Fibroblast of skin of right quadriceps (primary cell): ENCODE measurements at regions not wholly inside any gene's neighbourhood (a gene's known extent, or its start where the extent isn't known, plus 50 kb on each side); places are given as distances from the start of the nearest gene placed in this dataset.
"Not testable (repeated sequence)": the region's sequence is repeated elsewhere in the genome, so short reads cannot be mapped to it uniquely, and the experiment has no call there.

Experiments
- DNase-seq: peaks from one replicate; pipeline ENCODE4 v3.0.0-alpha.2; 2013

DNA sequence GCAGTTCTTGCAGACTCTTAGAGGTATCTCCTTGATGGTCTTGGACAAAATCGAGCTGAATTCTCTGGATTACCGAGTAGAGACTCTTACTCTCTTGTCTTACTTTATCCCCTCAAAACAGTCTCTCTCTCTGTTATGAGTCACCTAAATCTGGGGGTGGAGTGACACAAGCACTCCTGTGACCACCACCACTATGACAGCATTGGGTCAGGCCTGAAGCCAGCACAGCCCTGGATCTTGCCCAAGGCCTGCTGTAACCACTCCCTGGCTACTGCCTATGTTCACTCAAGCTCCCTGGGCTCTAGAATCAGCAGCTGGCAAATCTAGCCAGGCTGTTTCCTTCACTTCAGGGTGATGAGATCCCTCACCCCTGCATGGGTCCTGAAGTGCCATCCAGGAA lies 662.5 kb downstream of the LUZP2 start:
- DNase-seq = peak; percentile 1

DNA sequence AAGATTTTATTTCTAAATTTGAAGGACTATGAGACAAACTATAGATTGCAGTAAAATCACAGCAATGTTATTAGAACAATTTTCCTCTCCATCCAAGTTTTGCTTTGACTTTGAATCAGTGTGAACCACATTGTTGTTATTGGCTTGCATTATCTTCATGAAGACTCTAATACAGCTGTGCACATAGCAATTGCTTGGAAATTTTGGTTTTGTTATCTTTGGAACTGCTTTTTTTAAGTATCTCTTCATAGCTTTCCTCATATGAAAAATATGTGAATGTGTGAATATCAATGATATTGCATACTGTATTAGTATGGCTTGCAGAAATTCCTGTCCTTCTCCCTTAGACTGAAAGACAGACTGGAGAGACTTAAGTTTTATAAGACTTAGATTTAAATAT lies 666.6 kb downstream of the LUZP2 start:
- DNase-seq = peak; percentile 34

GRCh38 chr11:25180187-25180586 lies 683.3 kb downstream of the LUZP2 start:
- DNase-seq = no peak

DNA sequence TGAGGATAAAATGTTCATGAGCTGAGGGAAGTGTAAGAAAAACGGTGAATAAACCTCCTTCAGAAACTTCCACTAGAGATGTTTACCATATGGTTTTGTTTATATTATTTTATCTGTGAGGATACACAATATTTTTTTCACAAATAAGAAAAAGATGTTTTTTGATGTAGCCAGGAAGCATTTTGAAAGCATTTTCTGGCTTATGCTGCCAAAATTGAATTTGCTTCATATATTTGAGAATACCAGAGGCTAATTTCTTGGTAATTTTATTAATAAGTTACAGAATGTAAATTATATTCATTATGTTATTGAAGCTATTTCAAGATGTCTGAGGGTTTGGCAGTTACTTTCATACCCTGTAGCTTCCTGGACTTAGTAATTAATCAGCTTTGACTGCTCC lies 686.6 kb downstream of the LUZP2 start:
- DNase-seq = no peak

DNA sequence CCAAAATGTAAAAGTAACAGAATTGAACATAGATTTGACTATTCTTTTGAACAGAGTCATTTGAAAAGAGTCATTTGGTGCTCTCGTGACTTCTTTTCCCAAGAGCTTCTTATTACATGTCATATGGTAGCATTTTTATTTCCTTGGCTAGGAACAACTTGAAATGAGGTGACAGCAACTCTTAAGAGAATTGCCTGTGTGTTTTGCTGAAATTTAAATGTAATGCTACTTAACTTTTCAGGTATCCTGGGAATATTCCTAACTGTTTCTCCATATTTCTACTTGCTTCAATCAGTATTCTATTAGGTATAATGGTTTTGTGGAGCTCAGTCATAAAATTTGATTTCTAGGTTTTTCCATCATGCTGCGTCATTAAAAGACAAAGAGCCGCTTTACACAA lies 700.7 kb downstream of the LUZP2 start:
- no peak for DNase-seq

- DNase-seq = no peak
Measured at GRCh38 chr11:25198704-25199103, 701.9 kb downstream of the LUZP2 start.

GRCh38 chr11:25200925-25201324 lies 704.1 kb downstream of the LUZP2 start:
- no peak for DNase-seq

DNA sequence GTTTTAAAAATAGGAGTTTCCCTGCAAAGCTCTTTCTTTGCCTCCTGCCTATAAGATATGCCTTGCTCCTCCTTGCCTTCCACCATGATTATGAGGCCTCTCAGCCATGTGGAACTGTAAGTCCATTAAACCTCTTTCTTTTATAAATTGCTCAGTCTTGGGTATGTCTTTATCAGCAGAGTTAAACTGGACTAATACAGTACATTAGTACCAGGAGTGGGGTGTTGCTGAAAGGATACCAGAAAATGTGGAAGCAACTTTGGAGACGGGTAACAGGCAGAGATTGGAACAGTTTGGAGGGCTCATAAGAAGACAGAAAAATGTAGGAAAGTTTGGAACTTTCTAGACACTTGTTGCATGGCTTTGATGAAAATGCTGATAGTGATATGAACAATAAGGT lies 709.9 kb downstream of the LUZP2 start:
- DNase-seq = no peak

DNA sequence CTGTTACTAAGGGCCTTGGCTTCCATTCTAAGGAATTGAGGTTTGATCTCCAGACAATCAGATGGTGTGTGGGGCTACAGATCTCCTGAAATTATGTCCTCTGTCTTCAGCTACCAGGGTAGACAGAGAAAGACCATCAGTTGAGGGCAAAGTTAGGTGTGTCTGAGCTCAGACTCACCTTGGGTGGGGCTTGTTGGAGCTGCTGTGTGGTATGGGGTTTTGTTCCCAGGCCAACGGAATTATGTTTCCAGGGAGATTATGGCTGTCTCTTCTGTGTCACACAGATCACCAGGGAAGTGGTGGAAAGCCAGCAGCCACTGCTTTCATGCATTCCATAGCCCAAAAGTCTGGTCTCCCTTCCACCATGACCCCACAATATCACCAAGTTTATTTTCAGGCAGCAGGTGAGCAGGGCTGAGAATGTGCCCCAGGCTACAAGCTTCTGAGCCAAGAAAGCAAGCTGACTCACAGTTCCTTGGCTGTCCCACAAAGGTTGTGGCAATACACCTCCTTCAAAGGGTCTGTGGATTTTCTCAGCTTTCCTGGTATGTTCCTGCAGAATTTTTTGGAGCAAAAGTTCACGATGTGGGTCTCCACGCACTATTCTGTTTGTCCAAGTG lies 714.9 kb downstream of the LUZP2 start:
- DNase-seq = no peak

GRCh38 chr11:25214535-25215176 lies 717.8 kb downstream of the LUZP2 start:
- no peak for DNase-seq

GRCh38 chr11:25218036-25218435 lies 721.2 kb downstream of the LUZP2 start:
- DNase-seq = no peak

- no peak for DNase-seq
Measured at GRCh38 chr11:25225078-25225477, 728.2 kb downstream of the LUZP2 start.

DNA sequence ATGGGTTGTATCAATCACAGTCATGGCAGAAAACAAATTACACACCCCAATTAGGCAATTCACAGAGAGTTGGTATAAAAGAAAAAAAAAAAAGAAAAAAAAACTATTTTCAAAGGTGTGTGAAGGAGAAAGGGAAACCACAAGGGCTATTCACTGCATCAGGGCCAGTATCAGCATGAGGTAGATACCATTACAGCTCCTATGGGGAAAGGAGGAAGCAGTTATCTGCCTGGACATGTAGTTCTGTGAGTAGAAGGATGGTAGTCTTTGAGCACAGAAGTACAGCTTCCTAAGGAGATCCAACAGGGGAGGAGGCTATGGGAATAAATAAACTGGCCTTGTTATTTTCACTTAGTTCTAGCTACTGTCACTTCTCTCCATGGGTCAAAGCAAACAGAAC lies 746.1 kb downstream of the LUZP2 start:
- no peak for DNase-seq

DNA sequence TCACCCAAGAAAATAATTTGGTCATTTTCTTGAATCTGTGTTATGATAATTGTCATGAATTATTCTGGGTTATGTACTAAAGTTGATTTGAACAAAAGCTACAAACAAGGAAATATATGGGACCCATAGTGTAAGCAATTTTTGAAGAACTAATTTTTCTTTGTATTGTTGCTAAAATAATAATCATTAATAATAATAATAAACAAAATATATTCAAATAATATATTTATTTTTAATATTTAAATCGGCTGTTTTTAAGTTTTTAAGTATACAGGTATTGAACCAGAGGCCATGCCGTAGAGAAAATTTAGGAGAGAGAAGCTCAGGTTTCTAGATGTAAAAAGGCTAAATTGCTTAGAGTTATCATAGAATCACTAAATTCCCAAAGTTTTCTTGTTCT lies 747.3 kb downstream of the LUZP2 start:
- no peak for DNase-seq

- DNase-seq = peak; percentile 0
Measured at GRCh38 chr11:25247336-25247735, 750.5 kb downstream of the LUZP2 start.

DNA sequence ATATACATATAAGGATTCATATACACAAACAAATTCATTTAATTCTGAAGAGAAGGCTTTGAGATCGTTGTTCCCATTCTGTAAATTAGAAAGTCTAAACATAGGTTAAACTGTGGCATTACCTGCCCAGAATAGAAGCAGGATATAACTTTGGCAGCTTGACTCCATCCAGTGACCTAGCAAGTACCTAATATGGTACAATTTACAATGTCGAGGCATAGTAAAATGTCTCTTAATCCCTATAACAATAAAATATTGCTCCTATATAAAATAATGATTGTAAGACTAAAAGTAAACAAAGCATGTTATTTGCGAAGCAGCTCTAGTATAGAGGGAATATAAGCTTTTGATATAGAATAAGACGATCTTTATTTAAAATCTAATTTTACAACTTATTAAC lies 756.0 kb downstream of the LUZP2 start:
- no peak for DNase-seq

DNA sequence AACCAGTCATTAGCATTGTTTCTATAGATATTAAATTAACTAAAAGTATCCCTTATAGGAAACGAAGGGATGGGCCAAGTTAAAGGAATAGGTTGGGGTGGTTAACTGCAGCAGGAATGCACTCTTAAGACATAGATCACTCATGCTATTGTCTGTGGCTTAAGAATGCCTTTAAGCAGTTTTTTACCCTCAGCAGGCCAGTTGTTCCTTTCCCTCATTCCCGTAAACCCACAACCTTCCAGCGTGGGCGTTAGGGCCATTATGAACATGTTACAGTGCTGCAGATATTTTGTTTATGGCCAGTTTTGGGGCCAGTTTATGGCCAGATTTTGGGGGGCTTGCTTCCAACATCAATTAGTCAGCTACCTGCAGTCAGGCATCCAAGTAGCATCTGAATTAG lies 767.0 kb downstream of the LUZP2 start:
- DNase-seq = not testable (repeated sequence)

DNA sequence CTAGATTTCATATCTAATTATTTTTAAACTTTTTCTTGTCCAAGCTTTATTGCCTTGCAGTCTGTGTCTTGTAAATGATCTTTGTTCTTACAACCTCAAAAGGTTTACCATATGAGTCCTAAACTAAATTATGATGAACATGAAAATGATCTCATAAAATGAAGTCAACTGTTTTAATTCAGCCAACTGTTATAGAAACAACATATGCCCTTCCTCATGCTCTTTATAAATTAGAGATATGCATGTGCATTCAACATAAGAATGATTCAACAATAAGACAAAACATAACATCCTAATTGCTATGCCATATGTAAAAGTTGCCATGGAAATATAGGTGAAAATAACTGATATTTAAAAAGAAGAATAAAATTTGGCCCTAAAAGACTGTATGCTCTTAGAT lies 774.4 kb downstream of the LUZP2 start:
- DNase-seq = no peak

DNA sequence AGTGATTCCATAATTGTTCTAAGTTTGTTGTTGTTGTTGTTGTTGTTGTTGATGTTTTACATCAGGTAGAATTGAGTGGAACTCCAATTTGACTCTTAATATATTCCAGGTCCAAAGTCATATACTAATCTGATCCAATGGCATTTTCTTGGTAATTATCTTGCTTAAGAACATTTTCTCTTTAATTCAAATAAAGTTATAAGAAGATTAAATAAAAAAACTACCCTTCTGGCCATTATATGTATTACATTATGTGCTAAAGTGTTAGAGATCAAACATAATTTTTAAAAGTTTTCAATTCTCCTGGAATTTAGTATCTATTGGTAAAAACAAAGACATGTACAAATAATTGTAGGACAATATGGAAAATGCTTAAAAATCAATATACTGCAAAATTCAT lies 775.4 kb downstream of the LUZP2 start:
- DNase-seq = no peak

GRCh38 chr11:25280821-25281220 lies 784.0 kb downstream of the LUZP2 start:
- not testable (repeated sequence) for DNase-seq

GRCh38 chr11:25293166-25293565 lies 796.3 kb downstream of the LUZP2 start:
- no peak for DNase-seq

DNA sequence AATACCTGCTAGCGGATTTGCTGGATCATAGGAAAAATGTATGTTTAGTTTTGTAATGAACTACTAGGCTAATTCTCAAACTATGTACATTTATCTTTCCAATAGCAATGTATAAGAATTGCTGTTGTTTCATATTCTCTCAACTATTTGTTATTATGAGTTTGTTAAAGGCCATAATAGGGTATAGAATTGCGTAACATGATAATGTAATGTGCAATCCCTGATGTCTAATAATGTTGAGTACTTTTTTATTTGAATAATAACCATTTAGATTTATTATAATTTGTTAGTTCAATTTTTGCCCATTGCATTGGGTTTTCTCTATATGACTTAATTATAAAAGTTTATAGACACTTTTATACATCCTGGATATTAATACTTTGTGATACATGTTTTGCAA lies 801.6 kb downstream of the LUZP2 start:
- DNase-seq = no peak

DNA sequence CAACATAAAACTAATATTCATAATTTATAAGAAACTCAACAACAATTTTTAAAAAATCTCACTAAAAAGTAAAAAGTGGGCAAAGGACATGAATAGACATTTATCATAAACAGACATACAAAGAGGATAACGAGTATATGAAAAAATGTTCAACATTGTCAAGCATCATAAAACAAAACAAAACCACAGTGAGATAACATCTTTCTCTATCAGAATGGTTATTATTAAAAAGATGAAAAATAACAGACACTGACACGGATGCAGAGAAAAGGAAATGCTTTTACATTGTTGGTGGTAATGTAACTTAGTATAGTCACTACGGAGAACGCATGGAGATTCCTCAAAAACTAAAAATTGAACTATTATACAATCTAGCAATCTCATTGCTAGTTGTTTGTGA lies 813.0 kb downstream of the LUZP2 start:
- no peak for DNase-seq

- peak; percentile 41 for DNase-seq
Measured at GRCh38 chr11:25317216-25317615, 820.4 kb downstream of the LUZP2 start.

GRCh38 chr11:25319127-25319526 lies 822.3 kb downstream of the LUZP2 start:
- DNase-seq = no peak
